GM23338 (cell line): ENCODE measurements at regions not wholly inside any gene's neighbourhood (a gene's known extent, or its start where the extent isn't known, plus 50 kb on each side); places are given as distances from the start of the nearest gene placed in this dataset.

Experiments
- POLR2AphosphoS5 ChIP-seq: IDR thresholded peaks from 2 replicates; pipeline ENCODE4 v1.6.1; 2016; ENCODE audit warnings: antibody characterized with exemption, low read depth
- ZNF331 ChIP-seq: fragments of 250-450 bp; sonication (Bioruptor Pico); IDR thresholded peaks from 2 replicates; pipeline ENCODE4 v1.5.0; 2020; ENCODE audit warnings: low read depth, mild to moderate bottlenecking, moderate library complexity
- TF ChIP-seq, protein P1 (sequence below), 2 experiments: fragments of 200-600 bp in 1 of 2; sonication (generic) in 1 of 2; conservative IDR thresholded peaks; 2 replicates each; pipeline versions ENCODE4 v1.5.1 to v1.6.1; 2016 to 2017; ENCODE audit warnings: antibody characterized with exemption in 2 of 2, low read depth in 2 of 2, mild to moderate bottlenecking in 2 of 2, moderate library complexity in 1 of 2

DNA sequence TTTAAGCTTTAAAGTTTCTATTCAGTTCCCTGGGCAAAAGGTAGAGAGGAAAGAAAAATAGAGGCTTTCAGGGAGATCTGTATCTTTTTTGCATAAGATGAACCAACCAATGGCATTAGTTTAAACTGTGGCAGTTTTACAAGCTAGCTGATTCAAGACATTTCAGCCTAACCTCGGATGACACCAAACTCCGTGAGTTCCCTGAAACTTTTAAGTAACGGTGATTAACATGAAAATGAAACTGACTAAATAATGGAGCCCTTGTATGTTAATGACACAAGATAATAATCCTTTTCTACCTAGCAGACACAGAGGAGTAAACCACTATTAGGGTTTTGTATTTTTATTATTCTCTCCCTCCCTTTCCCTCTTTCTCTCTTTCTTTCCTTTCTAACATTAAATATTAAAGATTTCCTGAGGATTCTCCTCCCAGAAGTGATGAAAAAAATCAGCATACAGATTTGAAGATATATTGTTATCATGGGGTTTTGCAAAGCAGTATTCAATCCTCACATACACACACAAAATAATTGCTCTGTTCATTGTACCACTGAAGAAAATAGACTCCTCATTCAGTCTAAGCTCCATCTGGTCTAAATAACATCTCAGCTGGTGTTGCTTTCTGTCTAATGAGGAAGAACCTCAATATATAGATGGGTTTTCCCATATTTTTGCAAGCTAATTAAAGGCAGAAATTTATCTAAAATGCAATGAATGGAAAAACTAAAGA is 483.8 kb downstream of the NOVA1 start:
- TF ChIP-seq, protein P1, sequence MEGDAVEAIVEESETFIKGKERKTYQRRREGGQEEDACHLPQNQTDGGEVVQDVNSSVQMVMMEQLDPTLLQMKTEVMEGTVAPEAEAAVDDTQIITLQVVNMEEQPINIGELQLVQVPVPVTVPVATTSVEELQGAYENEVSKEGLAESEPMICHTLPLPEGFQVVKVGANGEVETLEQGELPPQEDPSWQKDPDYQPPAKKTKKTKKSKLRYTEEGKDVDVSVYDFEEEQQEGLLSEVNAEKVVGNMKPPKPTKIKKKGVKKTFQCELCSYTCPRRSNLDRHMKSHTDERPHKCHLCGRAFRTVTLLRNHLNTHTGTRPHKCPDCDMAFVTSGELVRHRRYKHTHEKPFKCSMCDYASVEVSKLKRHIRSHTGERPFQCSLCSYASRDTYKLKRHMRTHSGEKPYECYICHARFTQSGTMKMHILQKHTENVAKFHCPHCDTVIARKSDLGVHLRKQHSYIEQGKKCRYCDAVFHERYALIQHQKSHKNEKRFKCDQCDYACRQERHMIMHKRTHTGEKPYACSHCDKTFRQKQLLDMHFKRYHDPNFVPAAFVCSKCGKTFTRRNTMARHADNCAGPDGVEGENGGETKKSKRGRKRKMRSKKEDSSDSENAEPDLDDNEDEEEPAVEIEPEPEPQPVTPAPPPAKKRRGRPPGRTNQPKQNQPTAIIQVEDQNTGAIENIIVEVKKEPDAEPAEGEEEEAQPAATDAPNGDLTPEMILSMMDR (conservative IDR thresholded peaks at IDR 0.05; ENCODE audit: low read depth in 2 of 2), result no peak
- no peak for TF ChIP-seq ZNF331 (CRISPR knock-in tag)
- TF ChIP-seq POLR2AphosphoS5, result no peak
